ENCODE measurements at regions not wholly inside any gene's neighbourhood (a gene's known extent, or its start where the extent isn't known, plus 50 kb on each side); places are given as distances from the start of the nearest gene placed in this dataset.

- no peak for TF ChIP-seq TEAD4 (IDR thresholded peaks at IDR 0.05; ENCODE audit: borderline replicate concordance, insufficient read depth)
- no peak for TF ChIP-seq FOSL2 (IDR thresholded peaks at IDR 0.05; ENCODE audit: borderline replicate concordance, low read depth)
- TF ChIP-seq YY1 (IDR thresholded peaks at IDR 0.05; ENCODE audit: low read depth) = no peak
- TF ChIP-seq MAX (IDR thresholded peaks at IDR 0.05; ENCODE audit: low read depth) = no peak
- TF ChIP-seq JUND (IDR thresholded peaks at IDR 0.05) = no peak
Observed at GRCh38 chr6:115677198-115677597, 383.5 kb downstream of the FRK start (continued).

GRCh38 chr6:115675443-115675842 is 385.2 kb downstream of the FRK start:
- H3F3A ChIP-seq (replicated peaks; ENCODE audit: insufficient read depth) = no peaks in the 10 kb centered on the region
- ChIA-PET CTCF (interaction anchor here (1.2 to 1.3 kb wide), 2 partner anchors 10 to 13 kb away, joined by 3 read pairs; no protein-coding TSS in a partner anchor), POLR2A (no interaction called here)
- H4K20me1 ChIP-seq (ENCODE audit: insufficient read depth) = no peaks in the 10 kb centered on the region
- H3K27ac ChIP-seq (ENCODE audit: low read depth in 2 of 2, low read length in 1 of 2) = no peak overlapping the region
- no peaks in the 10 kb centered on the region for H3K27me3 ChIP-seq (ENCODE audit: insufficient read depth)
- no peak for DNase-seq
- H3K36me3 ChIP-seq (replicated peaks in 1 of 2; ENCODE audit: control insufficient read depth in 1 of 2, insufficient read depth in 2 of 2, low read length in 1 of 2) = no peaks in the 10 kb centered on the region
- no peak overlapping the region for H3K9ac ChIP-seq
- H3K4me1 ChIP-seq (ENCODE audit: control insufficient read depth in 1 of 2, insufficient read depth in 2 of 2, low read depth in 1 of 2, low read length in 1 of 2) = peaks cover 0 to 3% of the 10 kb centered on the region in 2 experiments; a peak in 2 of 4 replicates
- H2AFZ ChIP-seq (ENCODE audit: low read depth) = no peak overlapping the region
- H3K79me2 ChIP-seq (ENCODE audit: insufficient read depth) = no peaks in the 10 kb centered on the region
- 50% methylated on average over 1 of the region's 1 CpG for WGBS (ENCODE audit: low lambda C conversion rate)
- no peak for TF ChIP-seq USF1 (IDR thresholded peaks at IDR 0.05; ENCODE audit: borderline replicate concordance, low read depth)
- TF ChIP-seq CHD2 (IDR thresholded peaks at IDR 0.05; ENCODE audit: low read length, partially characterized antibody) = no peak
- no peak for TF ChIP-seq YY1 (IDR thresholded peaks at IDR 0.05; ENCODE audit: low read depth)
- no peak overlapping the region for H3K4me2 ChIP-seq
- no peaks in the 10 kb centered on the region for H3K9me3 ChIP-seq
- no peaks in the 10 kb centered on the region for H3K9me2 ChIP-seq
- no peak overlapping the region for H3K4me3 ChIP-seq (ENCODE audit: low read depth in 2 of 2, low read length in 1 of 2)

GRCh38 chr6:115668781-115669180 is 391.9 kb downstream of the FRK start:
- no peaks in the 10 kb centered on the region for H3K36me3 ChIP-seq (replicated peaks in 1 of 2; ENCODE audit: control insufficient read depth in 1 of 2, insufficient read depth in 2 of 2, low read length in 1 of 2)
- H3K27me3 ChIP-seq (ENCODE audit: insufficient read depth) = no peaks in the 10 kb centered on the region
- no peaks in the 10 kb centered on the region for H3F3A ChIP-seq (replicated peaks; ENCODE audit: insufficient read depth)
- DNase-seq = no peak
- ChIA-PET CTCF (interaction anchor here (1.4 to 1.7 kb wide), 2 partner anchors 33 to 95 kb away, joined by 3 to 4 read pairs; no protein-coding TSS in a partner anchor), POLR2A (no interaction called here)
- no peak overlapping the region for H3K9ac ChIP-seq
- no peaks in the 10 kb centered on the region for H3K79me2 ChIP-seq (ENCODE audit: insufficient read depth)
- no peak overlapping the region for H3K27ac ChIP-seq (ENCODE audit: low read depth in 2 of 2, low read length in 1 of 2)
- WGBS (ENCODE audit: low lambda C conversion rate) = 42% methylated on average over 1 of the region's 1 CpG
- no peak overlapping the region for H3K4me3 ChIP-seq (ENCODE audit: low read depth in 2 of 2, low read length in 1 of 2)
- H3K9me3 ChIP-seq = no peaks in the 10 kb centered on the region
- TF ChIP-seq JUND (IDR thresholded peaks at IDR 0.05) (no peak), MXI1 (IDR thresholded peaks at IDR 0.05; ENCODE audit: low read depth, low read length) (no peak), ELF1 (IDR thresholded peaks at IDR 0.05) (no peak), MAX (IDR thresholded peaks at IDR 0.05; ENCODE audit: low read depth) (no peak), TCF12 (IDR thresholded peaks at IDR 0.05) (no peak), USF1 (IDR thresholded peaks at IDR 0.05; ENCODE audit: borderline replicate concordance, low read depth) (no peak)
- H3K9me2 ChIP-seq = no peaks in the 10 kb centered on the region
- H2AFZ ChIP-seq (ENCODE audit: low read depth) = no peak overlapping the region
- H3K4me2 ChIP-seq = no peak overlapping the region
- H3K4me1 ChIP-seq (ENCODE audit: control insufficient read depth in 1 of 2, insufficient read depth in 2 of 2, low read depth in 1 of 2, low read length in 1 of 2) = peaks cover 0 to 3% of the 10 kb centered on the region in 2 experiments; a peak in 1 of 4 replicates
- no peaks in the 10 kb centered on the region for H4K20me1 ChIP-seq (ENCODE audit: insufficient read depth)

Data from SK-N-SH (cell line).